Hepatocyte (in vitro differentiated cells): ENCODE measurements at regions not wholly inside any gene's neighbourhood (a gene's known extent, or its start where the extent isn't known, plus 50 kb on each side); places are given as distances from the start of the nearest gene placed in this dataset.

ENCODE experiments used
- DNase-seq: peaks from one replicate; pipeline ENCODE4 v3.0.0-alpha.2; 2016; ENCODE audit warnings: low spot score
- H2AFZ ChIP-seq: fragments of 200-600 bp; sonication (generic); 2 replicates; pipeline ENCODE4 v1.6.0; 2016; ENCODE audit warnings: antibody characterized with exemption, mild to moderate bottlenecking
- H3K27ac ChIP-seq: fragments of 200-600 bp; sonication (generic); 2 replicates; pipeline ENCODE4 v1.5.1; 2016; ENCODE audit warnings: mild to moderate bottlenecking
- H3K27me3 ChIP-seq: fragments of 200-600 bp; sonication (generic); 2 replicates; pipeline ENCODE4 v1.6.1; 2016
- H3K36me3 ChIP-seq: fragments of 200-600 bp; sonication (generic); replicated peaks from 2 replicates; pipeline ENCODE4 v1.5.1; 2016; ENCODE audit warnings: low read depth; ENCODE audit not compliant: insufficient read depth
- H3K4me1 ChIP-seq: fragments of 200-600 bp; sonication (generic); 2 replicates; pipeline ENCODE4 v1.5.1; 2016; ENCODE audit warnings: mild to moderate bottlenecking, moderate library complexity; ENCODE audit not compliant: insufficient read depth
- H3K4me2 ChIP-seq: fragments of 200-600 bp; sonication (generic); 2 replicates; pipeline ENCODE4 v1.6.0; 2016
- H3K4me3 ChIP-seq: fragments of 200-600 bp; sonication (generic); 2 replicates; pipeline ENCODE4 v1.5.1; 2016; ENCODE audit warnings: mild to moderate bottlenecking
- H3K79me2 ChIP-seq: fragments of 200-600 bp; sonication (generic); 2 replicates; pipeline ENCODE4 v1.6.0; 2017; ENCODE audit warnings: mild to moderate bottlenecking
- H3K9me2 ChIP-seq: fragments of 200-600 bp; sonication (generic); replicated peaks from 2 replicates; pipeline ENCODE4 v1.6.0; 2017; ENCODE audit warnings: mild to moderate bottlenecking; ENCODE audit not compliant: insufficient read depth
- H3K9me3 ChIP-seq: fragments of 200-600 bp; sonication (generic); 2 replicates; pipeline ENCODE4 v1.5.1; 2016; ENCODE audit warnings: low read depth, mild to moderate bottlenecking
- H4K20me1 ChIP-seq: fragments of 200-600 bp; sonication (generic); 2 replicates; pipeline ENCODE4 v1.6.0; 2016; ENCODE audit warnings: mild to moderate bottlenecking; ENCODE audit not compliant: insufficient read depth, poor library complexity, severe bottlenecking
- CTCF ChIP-seq: fragments of 200-600 bp; sonication (generic); IDR thresholded peaks from 2 replicates; pipeline ENCODE4 v1.5.1; 2016; ENCODE audit warnings: antibody characterized with exemption, mild to moderate bottlenecking; ENCODE audit not compliant: poor library complexity
- EZH2 ChIP-seq: fragments of 200-600 bp; sonication (generic); IDR thresholded peaks from 2 replicates; pipeline ENCODE4 v1.6.1; 2016; ENCODE audit warnings: antibody characterized with exemption, mild to moderate bottlenecking, borderline replicate concordance
- EZH2phosphoT487 ChIP-seq: fragments of 200-600 bp; sonication (generic); IDR thresholded peaks from one replicate; pipeline ENCODE4 v1.6.1; 2018; ENCODE audit warnings: antibody characterized with exemption, mild to moderate bottlenecking, low read depth, moderate library complexity; ENCODE audit not compliant: unreplicated experiment, severe bottlenecking
- WGBS: methylation state at CpG from one replicate; pipeline ENCODE4 v1.1.6; 2016; ENCODE audit warnings: low lambda C conversion rate; ENCODE audit errors: missing lambda C conversion rate; 5-methylcytosine and 5-hydroxymethylcytosine counted together

- DNase-seq = no peak
- 74% methylated on average over 4 of the region's 4 CpGs for WGBS
- no peak overlapping the region for H3K27ac ChIP-seq
- H3K4me1 ChIP-seq = peaks cover 22% of the 10 kb centered on the region
- no peaks in the 10 kb centered on the region for H3K79me2 ChIP-seq
- no peak overlapping the region for H3K4me2 ChIP-seq
- no peaks in the 10 kb centered on the region for H3K27me3 ChIP-seq
- no peaks in the 10 kb centered on the region for H4K20me1 ChIP-seq
- H2AFZ ChIP-seq = no peak overlapping the region
- no peak overlapping the region for H3K4me3 ChIP-seq
- H3K36me3 ChIP-seq = no peaks in the 10 kb centered on the region
- H3K9me3 ChIP-seq = peaks cover 3% of the 10 kb centered on the region
- no peak for TF ChIP-seq EZH2
- TF ChIP-seq CTCF = no peak
- no peak for TF ChIP-seq EZH2phosphoT487
- H3K9me2 ChIP-seq = no peaks in the 10 kb centered on the region
These were observed 388.9 kb upstream of the NPVF start for GRCh38 chr7:25617214-25617613.

- Histone ChIP-seq H3K4me2 (no peak overlapping the region), H3K27me3 (no peaks in the 10 kb centered on the region), H3K79me2 (no peaks in the 10 kb centered on the region), H3K9me2 (no peaks in the 10 kb centered on the region), H3K4me3 (no peak overlapping the region), H3K9me3 (no peaks in the 10 kb centered on the region), H3K4me1 (peaks cover 22% of the 10 kb centered on the region), H2AFZ (no peak overlapping the region), H4K20me1 (no peaks in the 10 kb centered on the region), H3K27ac (no peak overlapping the region), H3K36me3 (no peaks in the 10 kb centered on the region)
- TF ChIP-seq CTCF (no peak), EZH2phosphoT487 (no peak), EZH2 (no peak)
- 89% methylated on average over 2 of the region's 2 CpGs for WGBS
- no peak for DNase-seq
These were observed 389.4 kb upstream of the NPVF start for GRCh38 chr7:25617673-25618072.

DNA sequence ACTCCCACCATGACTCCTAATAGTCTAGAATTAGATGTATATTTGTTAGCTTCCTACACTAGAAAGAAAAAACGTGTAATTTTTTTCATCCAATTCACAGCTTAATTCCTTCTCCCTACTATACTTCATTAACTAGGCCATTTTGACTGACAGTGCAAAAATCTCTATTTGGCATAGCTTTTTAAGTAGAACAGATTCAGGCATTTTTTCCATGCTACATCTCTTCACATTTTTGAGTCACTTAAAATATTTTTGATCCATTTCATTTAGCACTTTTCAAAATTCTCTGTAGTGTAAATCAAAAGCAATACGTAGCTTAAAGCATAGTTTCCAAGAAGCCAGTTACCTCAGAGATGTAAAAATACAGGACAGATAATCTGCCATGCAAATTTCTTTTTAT is 391.1 kb upstream of the NPVF start:
- Histone ChIP-seq H3K4me2 (peak overlapping the region; percentile 20), H2AFZ (no peak overlapping the region), H3K4me3 (no peak overlapping the region), H3K4me1 (peaks cover 22% of the 10 kb centered on the region), H3K9me3 (no peaks in the 10 kb centered on the region), H3K79me2 (no peaks in the 10 kb centered on the region), H3K27ac (peak overlapping the region; percentile 82), H4K20me1 (no peaks in the 10 kb centered on the region), H3K9me2 (no peaks in the 10 kb centered on the region), H3K36me3 (no peaks in the 10 kb centered on the region), H3K27me3 (no peaks in the 10 kb centered on the region)
- 87% methylated on average over 2 of the region's 2 CpGs for WGBS
- DNase-seq = no peak
- TF ChIP-seq CTCF (no peak), EZH2phosphoT487 (no peak), EZH2 (no peak)
